ENCODE measurements at regions not wholly inside any gene's neighbourhood (a gene's known extent, or its start where the extent isn't known, plus 50 kb on each side); places are given as distances from the start of the nearest gene placed in this dataset.
A peak's percentile ranks its signal among the peaks of the same experiment; 100 is the strongest.
"Not testable (repeated sequence)": the region's sequence is repeated elsewhere in the genome, so short reads cannot be mapped to it uniquely, and the experiment has no call there.

- Mint-ChIP-seq H3K9me3 (ENCODE audit: unreplicated experiment) (peaks cover 3% of the 10 kb centered on the region), H3K4me3 (ENCODE audit: unreplicated experiment) (peak overlapping the region; percentile 54), H3K27ac (ENCODE audit: unreplicated experiment) (peak overlapping the region; percentile 95), H3K36me3 (ENCODE audit: low read depth, unreplicated experiment) (peaks cover 2% of the 10 kb centered on the region), H3K27me3 (ENCODE audit: low read depth, unreplicated experiment) (no peaks in the 10 kb centered on the region), H3K4me1 (ENCODE audit: low read depth, unreplicated experiment) (peaks cover 46% of the 10 kb centered on the region)
- no peaks in the 10 kb centered on the region for H4K20me1 ChIP-seq (ENCODE audit: insufficient read depth, low read length)
- no peak overlapping the region for H3K4me3 ChIP-seq (ENCODE audit: insufficient read depth, low read depth, low read length)
- peak overlapping the region; percentile 49 for H3K9ac ChIP-seq (ENCODE audit: low read length)
- H3K27ac ChIP-seq (ENCODE audit: low read depth, low read length) = peak overlapping the region; percentile 71
- H3K4me2 ChIP-seq (ENCODE audit: low read length) = peak overlapping the region; percentile 57
- no peaks in the 10 kb centered on the region for H3K79me2 ChIP-seq (ENCODE audit: insufficient read depth, low read length)
- H3K9me3 ChIP-seq (ENCODE audit: insufficient read depth, low read depth, low read length) = no peaks in the 10 kb centered on the region
- H3K36me3 ChIP-seq (ENCODE audit: insufficient read depth, low read length) = no peaks in the 10 kb centered on the region
- TF ChIP-seq CTCF (IDR thresholded peaks at IDR 0.05; ENCODE audit: insufficient read depth, low read depth, low read length) (no peak), EZH2 (IDR thresholded peaks at IDR 0.05; ENCODE audit: insufficient read depth, low read length) (no peak)
- DNase-seq (ENCODE audit: low read depth) (peak; percentile 82), FAIRE-seq (no peak)
- H3K4me1 ChIP-seq (ENCODE audit: insufficient read depth, low read length) = peaks cover 19% of the 10 kb centered on the region
- no peak overlapping the region for H2AFZ ChIP-seq (ENCODE audit: low read depth, low read length)
- no peaks in the 10 kb centered on the region for H3K27me3 ChIP-seq (ENCODE audit: insufficient read depth, low read length)
Measured at GRCh38 chr5:60023255-60023654, 129.7 kb upstream of the PDE4D start.

GRCh38 chr5:60020457-60020856 lies 126.9 kb upstream of the PDE4D start:
- Mint-ChIP-seq H3K27me3 (ENCODE audit: low read depth, unreplicated experiment) (no peaks in the 10 kb centered on the region), H3K4me1 (ENCODE audit: low read depth, unreplicated experiment) (peaks cover 50% of the 10 kb centered on the region), H3K4me3 (ENCODE audit: unreplicated experiment) (no peak overlapping the region), H3K36me3 (ENCODE audit: low read depth, unreplicated experiment) (peaks cover 2% of the 10 kb centered on the region), H3K27ac (ENCODE audit: unreplicated experiment) (peak overlapping the region; percentile 34), H3K9me3 (ENCODE audit: unreplicated experiment) (peaks cover 9% of the 10 kb centered on the region)
- Histone ChIP-seq H3K27ac (ENCODE audit: low read depth, low read length) (no peak overlapping the region), H3K4me1 (ENCODE audit: insufficient read depth, low read length) (peaks cover 11% of the 10 kb centered on the region), H3K4me2 (ENCODE audit: low read length) (no peak overlapping the region), H3K79me2 (ENCODE audit: insufficient read depth, low read length) (no peaks in the 10 kb centered on the region), H3K27me3 (ENCODE audit: insufficient read depth, low read length) (no peaks in the 10 kb centered on the region), H3K9me3 (ENCODE audit: insufficient read depth, low read depth, low read length) (no peaks in the 10 kb centered on the region), H3K36me3 (ENCODE audit: insufficient read depth, low read length) (no peaks in the 10 kb centered on the region), H3K4me3 (ENCODE audit: insufficient read depth, low read depth, low read length) (no peak overlapping the region), H2AFZ (ENCODE audit: low read depth, low read length) (no peak overlapping the region), H4K20me1 (ENCODE audit: insufficient read depth, low read length) (no peaks in the 10 kb centered on the region), H3K9ac (ENCODE audit: low read length) (no peak overlapping the region)
- no peak for FAIRE-seq
- DNase-seq (ENCODE audit: low read depth) = no peak
- TF ChIP-seq CTCF (IDR thresholded peaks at IDR 0.05; ENCODE audit: insufficient read depth, low read depth, low read length) = no peak
- TF ChIP-seq EZH2 (IDR thresholded peaks at IDR 0.05; ENCODE audit: insufficient read depth, low read length) = no peak

GRCh38 chr5:60018960-60019359 lies 125.4 kb upstream of the PDE4D start:
- peaks cover 11% of the 10 kb centered on the region for H3K4me1 ChIP-seq (ENCODE audit: insufficient read depth, low read length)
- H3K36me3 ChIP-seq (ENCODE audit: insufficient read depth, low read length); H3K9ac ChIP-seq (ENCODE audit: low read length); H3K9me3 Mint-ChIP-seq (ENCODE audit: unreplicated experiment); H3K27ac Mint-ChIP-seq (ENCODE audit: unreplicated experiment); H3K4me2 ChIP-seq (ENCODE audit: low read length); FAIRE-seq; H3K27ac ChIP-seq (ENCODE audit: low read depth, low read length); DNase-seq (ENCODE audit: low read depth); H3K36me3 Mint-ChIP-seq (ENCODE audit: low read depth, unreplicated experiment); H3K9me3 ChIP-seq (ENCODE audit: insufficient read depth, low read depth, low read length); H3K79me2 ChIP-seq (ENCODE audit: insufficient read depth, low read length); H2AFZ ChIP-seq (ENCODE audit: low read depth, low read length); H3K27me3 ChIP-seq (ENCODE audit: insufficient read depth, low read length); H4K20me1 ChIP-seq (ENCODE audit: insufficient read depth, low read length); H3K27me3 Mint-ChIP-seq (ENCODE audit: low read depth, unreplicated experiment); H3K4me3 Mint-ChIP-seq (ENCODE audit: unreplicated experiment); H3K4me3 ChIP-seq (ENCODE audit: insufficient read depth, low read depth, low read length): not testable (repeated sequence)
- H3K4me1 Mint-ChIP-seq (ENCODE audit: low read depth, unreplicated experiment) = peaks cover 40% of the 10 kb centered on the region
